ENCODE measurements at regions not wholly inside any gene's neighbourhood (a gene's known extent, or its start where the extent isn't known, plus 50 kb on each side); places are given as distances from the start of the nearest gene placed in this dataset.

DNA sequence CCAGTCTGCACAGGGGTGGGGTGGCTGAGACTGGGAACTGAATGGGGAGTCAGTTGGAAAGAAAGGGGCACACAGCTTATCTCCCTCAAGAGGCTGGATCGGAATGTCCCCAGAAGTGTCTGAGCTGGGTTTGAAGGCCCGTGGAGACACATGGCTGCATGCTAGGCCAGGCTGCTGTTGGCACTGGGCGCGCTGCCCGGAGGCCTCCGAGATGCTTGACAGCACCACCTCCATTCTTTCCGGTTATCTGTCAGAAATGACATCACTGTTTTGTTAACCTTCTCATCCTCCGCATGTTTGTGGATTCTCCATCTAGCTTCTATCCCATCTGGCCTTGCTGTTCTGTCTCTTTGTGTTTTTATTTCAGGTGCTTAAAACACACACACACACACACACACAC, 85.5 kb downstream of the APIP start:
- TF ChIP-seq, protein P1, sequence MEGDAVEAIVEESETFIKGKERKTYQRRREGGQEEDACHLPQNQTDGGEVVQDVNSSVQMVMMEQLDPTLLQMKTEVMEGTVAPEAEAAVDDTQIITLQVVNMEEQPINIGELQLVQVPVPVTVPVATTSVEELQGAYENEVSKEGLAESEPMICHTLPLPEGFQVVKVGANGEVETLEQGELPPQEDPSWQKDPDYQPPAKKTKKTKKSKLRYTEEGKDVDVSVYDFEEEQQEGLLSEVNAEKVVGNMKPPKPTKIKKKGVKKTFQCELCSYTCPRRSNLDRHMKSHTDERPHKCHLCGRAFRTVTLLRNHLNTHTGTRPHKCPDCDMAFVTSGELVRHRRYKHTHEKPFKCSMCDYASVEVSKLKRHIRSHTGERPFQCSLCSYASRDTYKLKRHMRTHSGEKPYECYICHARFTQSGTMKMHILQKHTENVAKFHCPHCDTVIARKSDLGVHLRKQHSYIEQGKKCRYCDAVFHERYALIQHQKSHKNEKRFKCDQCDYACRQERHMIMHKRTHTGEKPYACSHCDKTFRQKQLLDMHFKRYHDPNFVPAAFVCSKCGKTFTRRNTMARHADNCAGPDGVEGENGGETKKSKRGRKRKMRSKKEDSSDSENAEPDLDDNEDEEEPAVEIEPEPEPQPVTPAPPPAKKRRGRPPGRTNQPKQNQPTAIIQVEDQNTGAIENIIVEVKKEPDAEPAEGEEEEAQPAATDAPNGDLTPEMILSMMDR (IDR thresholded peaks at IDR 0.05; ENCODE audit: low read depth, low read length) = no peak
- TF ChIP-seq POLR2A (IDR thresholded peaks at IDR 0.05; ENCODE audit: extremely low read depth, insufficient read length) = no peak
